ENCODE measurements at regions not wholly inside any gene's neighbourhood (a gene's known extent, or its start where the extent isn't known, plus 50 kb on each side); places are given as distances from the start of the nearest gene placed in this dataset.

- no peak overlapping the region for H3K4me3 ChIP-seq (ENCODE audit: low read depth, low read length)
- no peak for DNase-seq (ENCODE audit: low read depth)
- TF ChIP-seq, protein P1, sequence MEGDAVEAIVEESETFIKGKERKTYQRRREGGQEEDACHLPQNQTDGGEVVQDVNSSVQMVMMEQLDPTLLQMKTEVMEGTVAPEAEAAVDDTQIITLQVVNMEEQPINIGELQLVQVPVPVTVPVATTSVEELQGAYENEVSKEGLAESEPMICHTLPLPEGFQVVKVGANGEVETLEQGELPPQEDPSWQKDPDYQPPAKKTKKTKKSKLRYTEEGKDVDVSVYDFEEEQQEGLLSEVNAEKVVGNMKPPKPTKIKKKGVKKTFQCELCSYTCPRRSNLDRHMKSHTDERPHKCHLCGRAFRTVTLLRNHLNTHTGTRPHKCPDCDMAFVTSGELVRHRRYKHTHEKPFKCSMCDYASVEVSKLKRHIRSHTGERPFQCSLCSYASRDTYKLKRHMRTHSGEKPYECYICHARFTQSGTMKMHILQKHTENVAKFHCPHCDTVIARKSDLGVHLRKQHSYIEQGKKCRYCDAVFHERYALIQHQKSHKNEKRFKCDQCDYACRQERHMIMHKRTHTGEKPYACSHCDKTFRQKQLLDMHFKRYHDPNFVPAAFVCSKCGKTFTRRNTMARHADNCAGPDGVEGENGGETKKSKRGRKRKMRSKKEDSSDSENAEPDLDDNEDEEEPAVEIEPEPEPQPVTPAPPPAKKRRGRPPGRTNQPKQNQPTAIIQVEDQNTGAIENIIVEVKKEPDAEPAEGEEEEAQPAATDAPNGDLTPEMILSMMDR (IDR thresholded peaks at IDR 0.05; ENCODE audit: low read depth, low read length, missing control alignments): no peak
These were observed 857.4 kb downstream of the OLFM4 start for GRCh38 chr13:53885997-53886396.

DNA sequence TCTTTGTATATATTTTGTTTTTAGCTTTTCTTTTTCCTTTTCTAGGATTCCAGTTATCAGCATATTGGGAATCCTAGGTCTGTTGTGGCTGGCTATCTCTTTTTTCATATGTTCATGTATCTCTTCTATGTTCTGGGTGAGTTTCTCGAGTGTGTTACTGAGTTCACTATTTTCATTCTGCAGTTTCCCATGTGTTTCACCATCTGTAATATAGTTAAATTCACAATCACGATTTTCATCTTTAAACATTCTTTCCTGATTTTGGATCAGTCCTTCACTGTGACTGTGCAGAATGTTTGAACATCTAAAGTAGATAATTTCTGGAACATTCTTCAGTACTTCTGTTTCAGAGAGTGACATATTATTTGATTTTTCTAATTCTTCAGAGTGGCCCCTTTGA, 862.1 kb downstream of the OLFM4 start:
- H3K4me3 ChIP-seq (ENCODE audit: low read depth, low read length): no peak overlapping the region
- no peak for DNase-seq (ENCODE audit: low read depth)
- TF ChIP-seq, protein P1 (IDR thresholded peaks at IDR 0.05; ENCODE audit: low read depth, low read length, missing control alignments): no peak

GRCh38 chr13:53901593-53901992, 873.0 kb downstream of the OLFM4 start:
- DNase-seq (ENCODE audit: low read depth): no peak
- H3K4me3 ChIP-seq (ENCODE audit: low read depth, low read length): no peak overlapping the region
- TF ChIP-seq, protein P1 (IDR thresholded peaks at IDR 0.05; ENCODE audit: low read depth, low read length, missing control alignments): no peak

GRCh38 chr13:53907891-53908290, 879.3 kb downstream of the OLFM4 start:
- no peak overlapping the region for H3K4me3 ChIP-seq (ENCODE audit: low read depth, low read length)
- TF ChIP-seq, protein P1 (IDR thresholded peaks at IDR 0.05; ENCODE audit: low read depth, low read length, missing control alignments): no peak
- DNase-seq (ENCODE audit: low read depth): no peak

DNA sequence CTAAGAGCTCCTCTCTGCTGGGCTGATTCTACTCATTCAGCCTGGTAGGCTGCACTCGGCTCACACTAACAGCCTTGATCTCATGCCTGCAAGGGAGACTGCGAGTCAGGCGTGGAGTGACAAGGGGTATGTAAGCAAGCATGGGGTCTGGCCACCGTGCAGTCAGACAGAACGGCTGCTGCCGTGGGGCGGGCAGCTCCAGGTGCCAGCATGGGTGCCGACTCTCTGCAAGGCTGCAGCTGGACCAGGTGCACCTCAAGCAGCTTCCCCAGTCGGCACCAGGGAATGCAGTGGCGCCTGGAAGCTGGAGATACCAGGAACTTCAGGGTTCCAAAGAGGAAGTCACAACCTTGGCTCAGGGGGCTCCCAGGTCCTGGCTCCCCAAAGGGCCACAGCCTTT, 892.3 kb downstream of the OLFM4 start:
- TF ChIP-seq, protein P1 (IDR thresholded peaks at IDR 0.05; ENCODE audit: low read depth, low read length, missing control alignments): no peak
- no peak overlapping the region for H3K4me3 ChIP-seq (ENCODE audit: low read depth, low read length)
- DNase-seq (ENCODE audit: low read depth): no peak

- no peak for DNase-seq (ENCODE audit: low read depth)
- TF ChIP-seq, protein P1 (IDR thresholded peaks at IDR 0.05; ENCODE audit: low read depth, low read length, missing control alignments): no peak
- no peak overlapping the region for H3K4me3 ChIP-seq (ENCODE audit: low read depth, low read length)
These were observed 892.9 kb downstream of the OLFM4 start for GRCh38 chr13:53921473-53921872.

GRCh38 chr13:53941588-53942190, 913.1 kb downstream of the OLFM4 start:
- no peak overlapping the region for H3K4me3 ChIP-seq (ENCODE audit: low read depth, low read length)

More at GRCh38 chr13:53941588-53942190, 913.1 kb downstream of the OLFM4 start:
- no peak for DNase-seq (ENCODE audit: low read depth)
- TF ChIP-seq, protein P1 (IDR thresholded peaks at IDR 0.05; ENCODE audit: low read depth, low read length, missing control alignments): no peak

Measured in GM12864 (cell line).